Caco-2 (cell line): ENCODE measurements at regions not wholly inside any gene's neighbourhood (a gene's known extent, or its start where the extent isn't known, plus 50 kb on each side); places are given as distances from the start of the nearest gene placed in this dataset.

Experiments
- BruUV-seq: library from RNA; stranded (reverse); fragments of 400-500 nt; replicated peaks from 2 replicates; lab custom pipeline; 2021; lab: Mats Ljungman, UMichigan
- CTCF ChIA-PET: fragments of 300-600 bp; sonication (Branson Sonifier 250); formaldehyde crosslinking; loops from one replicate; lab custom pipeline; 2022; ENCODE audit warnings: antibody characterized with exemption; lab: Charles Lee
- POLR2A ChIA-PET: fragments of 300-600 bp; sonication (Branson Sonifier 250); formaldehyde crosslinking; loops from one replicate; lab custom pipeline; 2022; ENCODE audit warnings: antibody characterized with exemption; lab: Charles Lee
- DNase-seq, 2 experiments: peaks; one replicate each; pipeline versions ENCODE4 v3.0.0 to v3.0.0-alpha.2; 2020 to 2022
- H3K27me3 ChIP-seq: replicated peaks from 2 replicates; pipeline ENCODE4 v1.6.0; 2011; ENCODE audit warnings: low read length; ENCODE audit not compliant: control insufficient read depth, insufficient read depth
- H3K36me3 ChIP-seq: 2 replicates; pipeline ENCODE4 v1.5.1; 2011; ENCODE audit warnings: low read length; ENCODE audit not compliant: control insufficient read depth, insufficient read depth
- H3K4me1 ChIP-seq: fragments of 250-450 bp; sonication (Bioruptor Pico); 2 replicates; pipeline ENCODE4 v1.5.1; 2020; ENCODE audit warnings: mild to moderate bottlenecking
- H3K4me3 ChIP-seq: 2 replicates; pipeline ENCODE4 v1.5.1; 2011; ENCODE audit warnings: low read depth, mild to moderate bottlenecking, control low read depth, low read length
- H3K9me3 ChIP-seq: fragments of 250-450 bp; sonication (Bioruptor Pico); 2 replicates; pipeline ENCODE4 v1.5.1; 2020; ENCODE audit warnings: mild to moderate bottlenecking, moderate library complexity
- H3K27ac Mint-ChIP-seq: one replicate; pipeline ENCODE4 v1.8.0; 2022; ENCODE audit warnings: mixed read lengths; ENCODE audit not compliant: unreplicated experiment
- H3K27me3 Mint-ChIP-seq: one replicate; pipeline ENCODE4 v1.8.0; 2022; ENCODE audit warnings: mixed read lengths; ENCODE audit not compliant: insufficient read depth, unreplicated experiment
- H3K36me3 Mint-ChIP-seq: one replicate; pipeline ENCODE4 v1.8.0; 2022; ENCODE audit warnings: mild to moderate bottlenecking, mixed read lengths; ENCODE audit not compliant: insufficient read depth, unreplicated experiment
- H3K4me1 Mint-ChIP-seq: one replicate; pipeline ENCODE4 v1.8.0; 2022; ENCODE audit warnings: low read depth, mixed read lengths; ENCODE audit not compliant: unreplicated experiment
- H3K4me3 Mint-ChIP-seq: one replicate; pipeline ENCODE4 v1.8.0; 2022; ENCODE audit warnings: mild to moderate bottlenecking, moderate library complexity, mixed read lengths; ENCODE audit not compliant: unreplicated experiment
- H3K9me3 Mint-ChIP-seq: one replicate; pipeline ENCODE4 v1.8.0; 2022; ENCODE audit warnings: mixed read lengths; ENCODE audit not compliant: unreplicated experiment
- intact Hi-C: fragments of 100-400 bp; cut with micrococcal nuclease; formaldehyde crosslinking; loops from one replicate; pipeline ENCODE4 v1.10.0; 2022; ENCODE audit not compliant: unreplicated experiment
- TF ChIP-seq, protein P1 (sequence below), 2 experiments: fragments of 200-600 bp in 1 of 2; IDR thresholded peaks; 1 replicate in 1 of 2; 2 replicates in 1 of 2; pipeline versions ENCODE4 v1.5.1 to v1.8.0; 2011 to 2022; ENCODE audit warnings: antibody characterized with exemption in 1 of 2, control low read depth in 1 of 2, inconsistent platforms in 1 of 2, low read depth in 1 of 2, low read length in 1 of 2, mild to moderate bottlenecking in 1 of 2, moderate library complexity in 1 of 2; ENCODE audit not compliant: insufficient read depth in 1 of 2, severe bottlenecking in 1 of 2, unreplicated experiment in 1 of 2

DNA sequence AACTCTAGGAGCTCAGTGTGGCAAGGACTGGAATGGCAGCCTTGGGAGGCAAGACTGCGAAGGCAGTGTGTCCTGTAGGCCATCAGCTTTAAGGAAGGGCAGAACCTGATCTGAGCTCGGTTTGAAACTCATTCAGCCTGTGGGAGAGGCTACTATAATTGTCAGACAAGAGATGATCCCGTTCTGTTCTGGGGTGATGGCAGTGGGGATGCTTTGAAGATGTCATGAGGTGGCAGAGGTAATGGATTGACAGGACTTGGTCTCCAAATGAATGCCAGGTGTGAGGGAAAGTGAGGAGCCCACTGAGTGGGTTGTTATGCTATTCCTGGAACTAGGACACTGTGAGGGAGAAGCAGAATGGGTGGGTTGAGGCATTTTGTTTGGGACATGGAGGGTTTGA is 144.9 kb downstream of the PJA1 start:
- TF ChIP-seq, protein P1, sequence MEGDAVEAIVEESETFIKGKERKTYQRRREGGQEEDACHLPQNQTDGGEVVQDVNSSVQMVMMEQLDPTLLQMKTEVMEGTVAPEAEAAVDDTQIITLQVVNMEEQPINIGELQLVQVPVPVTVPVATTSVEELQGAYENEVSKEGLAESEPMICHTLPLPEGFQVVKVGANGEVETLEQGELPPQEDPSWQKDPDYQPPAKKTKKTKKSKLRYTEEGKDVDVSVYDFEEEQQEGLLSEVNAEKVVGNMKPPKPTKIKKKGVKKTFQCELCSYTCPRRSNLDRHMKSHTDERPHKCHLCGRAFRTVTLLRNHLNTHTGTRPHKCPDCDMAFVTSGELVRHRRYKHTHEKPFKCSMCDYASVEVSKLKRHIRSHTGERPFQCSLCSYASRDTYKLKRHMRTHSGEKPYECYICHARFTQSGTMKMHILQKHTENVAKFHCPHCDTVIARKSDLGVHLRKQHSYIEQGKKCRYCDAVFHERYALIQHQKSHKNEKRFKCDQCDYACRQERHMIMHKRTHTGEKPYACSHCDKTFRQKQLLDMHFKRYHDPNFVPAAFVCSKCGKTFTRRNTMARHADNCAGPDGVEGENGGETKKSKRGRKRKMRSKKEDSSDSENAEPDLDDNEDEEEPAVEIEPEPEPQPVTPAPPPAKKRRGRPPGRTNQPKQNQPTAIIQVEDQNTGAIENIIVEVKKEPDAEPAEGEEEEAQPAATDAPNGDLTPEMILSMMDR (IDR thresholded peaks at IDR 0.05; ENCODE audit: insufficient read depth in 1 of 2, low read depth in 1 of 2, low read length in 1 of 2, severe bottlenecking in 1 of 2, unreplicated experiment in 1 of 2) = no peak
- Mint-ChIP-seq H3K4me1 (no peaks in the 10 kb centered on the region), H3K27me3 (no peaks in the 10 kb centered on the region), H3K36me3 (no peaks in the 10 kb centered on the region), H3K27ac (no peak overlapping the region), H3K9me3 (no peaks in the 10 kb centered on the region), H3K4me3 (no peak overlapping the region)
- BruUV-seq = no TSS peak
- Histone ChIP-seq H3K4me1 (no peaks in the 10 kb centered on the region), H3K36me3 (no peaks in the 10 kb centered on the region), H3K4me3 (no peak overlapping the region), H3K9me3 (no peaks in the 10 kb centered on the region), H3K27me3 (no peaks in the 10 kb centered on the region)
- CTCF ChIA-PET = no interaction called here
- intact Hi-C loops = no loop called here
- POLR2A ChIA-PET = no interaction called here
- DNase-seq = no peak

GRCh38 chrX:69019073-69019890 is 146.0 kb downstream of the PJA1 start:
- no peaks in the 10 kb centered on the region for H3K36me3 Mint-ChIP-seq
- Histone ChIP-seq H3K9me3 (no peaks in the 10 kb centered on the region), H3K4me1 (no peaks in the 10 kb centered on the region), H3K27me3 (no peaks in the 10 kb centered on the region), H3K4me3 (no peak overlapping the region), H3K36me3 (no peaks in the 10 kb centered on the region)
- BruUV-seq = no TSS peak
- TF ChIP-seq, protein P1 (IDR thresholded peaks at IDR 0.05; ENCODE audit: insufficient read depth in 1 of 2, low read depth in 1 of 2, low read length in 1 of 2, severe bottlenecking in 1 of 2, unreplicated experiment in 1 of 2) = no peak
- no peaks in the 10 kb centered on the region for H3K27me3 Mint-ChIP-seq
- POLR2A ChIA-PET = no interaction called here
- no peak for DNase-seq
- no peak overlapping the region for H3K4me3 Mint-ChIP-seq
- H3K9me3 Mint-ChIP-seq = no peaks in the 10 kb centered on the region
- no peak overlapping the region for H3K27ac Mint-ChIP-seq
- intact Hi-C loops = no loop called here
- no peaks in the 10 kb centered on the region for H3K4me1 Mint-ChIP-seq
- CTCF ChIA-PET = no interaction called here

DNA sequence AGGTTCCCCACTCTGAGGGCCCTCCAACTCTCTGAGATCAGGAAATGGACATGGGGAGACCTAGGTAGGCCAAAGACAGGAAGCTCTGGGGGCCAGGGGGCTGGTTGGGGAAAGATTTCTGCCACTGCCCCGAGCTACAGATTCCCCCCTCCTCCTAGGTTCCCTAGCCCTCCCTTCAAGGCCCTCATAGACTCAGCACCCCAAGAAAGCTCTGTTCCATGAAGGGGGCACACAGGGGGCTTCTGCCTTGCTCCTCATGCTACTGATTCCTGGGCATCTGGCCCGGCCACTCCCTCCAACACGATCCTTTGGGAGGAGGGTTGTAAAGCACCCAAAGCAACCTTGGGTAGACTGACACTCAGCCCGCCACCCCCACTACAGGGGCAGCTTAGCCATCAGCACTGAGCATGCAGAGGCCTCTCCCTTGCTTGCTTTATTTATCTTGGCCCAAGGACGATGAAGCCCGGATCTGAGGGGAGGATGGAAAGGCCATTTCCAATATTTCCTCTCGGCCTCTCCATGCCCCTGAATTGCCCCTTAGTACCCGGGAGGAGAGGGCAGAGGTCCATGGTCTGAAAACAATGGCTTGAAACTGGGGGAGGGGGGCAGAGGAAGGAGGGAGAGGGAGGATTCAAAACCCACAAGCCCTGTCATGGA is 146.7 kb downstream of the PJA1 start:
- intact Hi-C loops = no loop called here
- DNase-seq = no peak
- H3K27me3 ChIP-seq = no peaks in the 10 kb centered on the region
- no TSS peak for BruUV-seq
- TF ChIP-seq, protein P1 (IDR thresholded peaks at IDR 0.05; ENCODE audit: insufficient read depth in 1 of 2, low read depth in 1 of 2, low read length in 1 of 2, severe bottlenecking in 1 of 2, unreplicated experiment in 1 of 2) = no peak
- POLR2A ChIA-PET = no interaction called here
- Mint-ChIP-seq H3K27ac (no peak overlapping the region), H3K4me1 (no peaks in the 10 kb centered on the region), H3K9me3 (no peaks in the 10 kb centered on the region), H3K36me3 (no peaks in the 10 kb centered on the region), H3K4me3 (no peak overlapping the region), H3K27me3 (no peaks in the 10 kb centered on the region)
- no peaks in the 10 kb centered on the region for H3K4me1 ChIP-seq
- H3K9me3 ChIP-seq = no peaks in the 10 kb centered on the region
- CTCF ChIA-PET = no interaction called here
- H3K4me3 ChIP-seq = no peak overlapping the region
- no peaks in the 10 kb centered on the region for H3K36me3 ChIP-seq
